ENCODE measurements at regions not wholly inside any gene's neighbourhood (a gene's known extent, or its start where the extent isn't known, plus 50 kb on each side); places are given as distances from the start of the nearest gene placed in this dataset. TPM values are rescaled to one million over a fixed set of nuclear protein-coding genes. Genes with fewer than 3 reads are reported as not detected.

Small RNAs in the stretch of these regions (small RNA-seq; reads per million reads assigned to genes)
- not detected for gene AL078601.1
- gene RF00019, result not detected
